Retinal pigment epithelial cell (primary cell): ENCODE measurements at regions not wholly inside any gene's neighbourhood (a gene's known extent, or its start where the extent isn't known, plus 50 kb on each side); places are given as distances from the start of the nearest gene placed in this dataset.

Experiments
- DNase-seq: peaks from one replicate; pipeline ENCODE4 v3.0.0-alpha.2; 2010; ENCODE audit warnings: low read depth
- H3K4me3 ChIP-seq: 2 replicates; pipeline ENCODE4 v1.5.1; 2011; ENCODE audit warnings: mild to moderate bottlenecking, low read length, control low read depth, moderate library complexity
- TF ChIP-seq, protein P1 (sequence below): conservative IDR thresholded peaks from 2 replicates; pipeline ENCODE4 v1.5.1; 2011; ENCODE audit warnings: low read depth, low read length, control low read depth, inconsistent platforms

DNA sequence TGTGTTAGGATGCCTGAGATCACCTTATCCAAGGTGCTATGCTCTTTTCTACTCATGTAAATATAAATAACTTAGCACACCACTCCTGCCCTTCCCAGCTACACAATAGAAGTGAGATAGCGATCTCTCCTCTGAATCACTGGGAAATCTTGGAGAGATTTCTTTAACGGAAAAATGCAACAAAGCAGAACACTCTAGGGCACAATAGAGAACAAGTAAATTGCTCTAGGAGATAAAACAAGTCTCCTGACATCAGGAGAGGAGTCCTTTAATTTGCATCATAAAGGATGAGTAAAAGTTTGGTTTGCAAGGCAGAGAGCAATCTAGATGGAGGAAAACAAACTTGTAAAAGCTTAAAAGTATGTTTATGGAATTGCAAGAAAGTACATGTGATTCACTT lies 224.1 kb downstream of the PAX3 start:
- H3K4me3 ChIP-seq, result no peak overlapping the region
- TF ChIP-seq, protein P1, sequence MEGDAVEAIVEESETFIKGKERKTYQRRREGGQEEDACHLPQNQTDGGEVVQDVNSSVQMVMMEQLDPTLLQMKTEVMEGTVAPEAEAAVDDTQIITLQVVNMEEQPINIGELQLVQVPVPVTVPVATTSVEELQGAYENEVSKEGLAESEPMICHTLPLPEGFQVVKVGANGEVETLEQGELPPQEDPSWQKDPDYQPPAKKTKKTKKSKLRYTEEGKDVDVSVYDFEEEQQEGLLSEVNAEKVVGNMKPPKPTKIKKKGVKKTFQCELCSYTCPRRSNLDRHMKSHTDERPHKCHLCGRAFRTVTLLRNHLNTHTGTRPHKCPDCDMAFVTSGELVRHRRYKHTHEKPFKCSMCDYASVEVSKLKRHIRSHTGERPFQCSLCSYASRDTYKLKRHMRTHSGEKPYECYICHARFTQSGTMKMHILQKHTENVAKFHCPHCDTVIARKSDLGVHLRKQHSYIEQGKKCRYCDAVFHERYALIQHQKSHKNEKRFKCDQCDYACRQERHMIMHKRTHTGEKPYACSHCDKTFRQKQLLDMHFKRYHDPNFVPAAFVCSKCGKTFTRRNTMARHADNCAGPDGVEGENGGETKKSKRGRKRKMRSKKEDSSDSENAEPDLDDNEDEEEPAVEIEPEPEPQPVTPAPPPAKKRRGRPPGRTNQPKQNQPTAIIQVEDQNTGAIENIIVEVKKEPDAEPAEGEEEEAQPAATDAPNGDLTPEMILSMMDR, result no peak

DNA sequence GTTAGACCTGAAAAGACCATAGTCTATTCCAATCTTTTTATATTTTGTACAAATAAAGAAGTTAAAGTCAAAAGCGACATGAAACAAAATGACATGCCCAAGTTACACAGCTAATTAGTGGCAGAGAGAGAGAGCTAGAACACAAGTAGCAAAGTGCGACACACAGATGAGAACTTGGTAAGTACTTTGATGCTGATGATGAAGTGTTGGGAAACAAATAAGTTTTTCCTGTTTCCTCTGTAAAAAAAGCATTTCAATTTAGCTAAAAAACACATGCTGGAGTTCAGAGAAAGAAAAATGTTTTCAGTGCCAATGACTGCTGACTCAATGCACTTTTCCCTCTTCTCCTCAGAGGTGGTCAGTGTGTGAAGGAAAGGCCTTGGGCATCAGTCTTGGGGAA lies 226.9 kb downstream of the PAX3 start:
- TF ChIP-seq, protein P1, result no peak
- no peak overlapping the region for H3K4me3 ChIP-seq
- DNase-seq, result no peak

More for the DNA sequence above, 224.1 kb downstream of the PAX3 start:
- no peak for DNase-seq

DNA sequence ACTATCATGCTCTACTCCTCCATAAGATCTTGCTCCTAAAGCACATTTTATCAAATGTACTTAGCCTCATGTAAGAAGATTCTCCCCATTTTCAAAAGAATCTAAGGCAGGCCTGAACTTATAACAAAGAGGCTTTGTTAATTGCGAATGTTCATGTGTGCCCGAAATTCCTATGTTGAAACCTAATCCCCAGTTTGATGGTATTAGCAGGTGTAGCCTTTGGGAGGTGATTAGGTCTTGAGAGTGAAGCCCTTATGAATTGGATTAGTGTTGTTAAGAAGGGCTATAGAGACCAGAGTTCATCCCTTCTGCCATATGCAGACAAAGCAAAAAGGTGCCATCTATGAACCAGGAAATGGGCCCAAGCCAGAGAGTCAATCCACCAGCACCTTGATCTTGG lies 234.5 kb downstream of the PAX3 start:
- TF ChIP-seq, protein P1, result no peak
- H3K4me3 ChIP-seq, result no peak overlapping the region
- peak; percentile 32 for DNase-seq

DNA sequence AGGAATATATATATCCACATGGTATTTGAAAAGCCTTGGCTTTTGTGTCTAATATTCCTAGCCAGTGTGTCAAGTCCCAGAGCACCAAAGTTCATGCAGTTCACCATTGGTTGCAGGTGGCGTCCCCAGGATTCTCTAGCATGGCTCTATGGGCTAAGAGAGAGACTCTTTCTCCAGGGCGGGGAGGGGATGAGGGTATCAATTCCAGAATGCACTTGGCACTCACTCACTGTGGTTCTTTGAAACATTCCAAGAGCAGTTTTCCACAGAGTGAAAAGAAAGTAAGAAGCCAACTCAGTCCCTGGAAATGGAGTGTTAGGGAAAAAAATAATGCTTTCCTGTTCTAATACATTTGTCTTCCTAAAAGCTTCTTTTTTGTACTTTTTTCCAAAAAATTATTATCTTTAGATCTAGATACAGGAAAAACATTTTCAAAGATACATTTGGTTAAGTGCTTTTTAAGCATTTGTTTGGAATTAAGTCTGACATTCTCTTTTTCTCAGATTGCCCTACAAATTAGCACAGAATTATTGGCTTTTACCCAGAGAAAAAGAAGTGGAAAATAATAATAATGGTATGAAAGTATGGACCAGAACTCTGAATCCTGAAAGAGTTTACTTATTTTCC lies 239.9 kb downstream of the PAX3 start:
- TF ChIP-seq, protein P1, result no peak
- no peak overlapping the region for H3K4me3 ChIP-seq
- DNase-seq, result no peak

DNA sequence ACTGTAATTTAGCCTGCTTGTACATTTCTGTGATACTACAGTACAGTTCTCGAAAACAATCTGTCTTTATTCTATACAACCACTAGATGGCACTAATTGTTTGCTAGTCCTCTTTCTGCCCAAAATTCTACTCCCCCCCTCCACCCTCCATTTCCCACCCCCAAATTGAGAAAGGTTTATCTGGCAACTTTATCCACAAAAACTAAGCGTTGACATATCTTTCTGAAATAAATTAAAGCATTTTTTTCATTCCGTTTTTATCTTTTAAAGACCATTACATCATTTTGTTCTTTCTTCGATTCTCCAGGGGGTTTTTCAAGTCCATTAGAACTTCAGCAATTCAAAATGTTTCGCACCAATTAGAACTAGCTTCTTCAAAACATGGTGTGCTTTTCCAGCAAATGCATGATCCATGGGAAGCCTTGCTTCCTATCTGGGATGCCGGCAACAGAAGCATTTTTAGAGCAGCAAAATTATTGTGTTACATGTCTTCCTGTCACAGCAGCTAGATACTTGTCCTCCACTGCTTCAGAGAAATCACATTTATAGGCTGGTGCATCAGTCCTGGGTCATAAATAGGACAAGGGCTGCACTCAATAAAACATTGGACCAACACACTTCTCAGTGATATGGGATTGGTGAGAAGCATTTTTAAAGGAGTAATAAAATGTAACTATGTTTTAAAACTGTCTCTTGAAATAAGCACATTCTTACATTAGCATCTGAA lies 241.3 kb downstream of the PAX3 start:
- TF ChIP-seq, protein P1, result peak; percentile 56
- no peak for DNase-seq
- H3K4me3 ChIP-seq, result no peak overlapping the region

DNA sequence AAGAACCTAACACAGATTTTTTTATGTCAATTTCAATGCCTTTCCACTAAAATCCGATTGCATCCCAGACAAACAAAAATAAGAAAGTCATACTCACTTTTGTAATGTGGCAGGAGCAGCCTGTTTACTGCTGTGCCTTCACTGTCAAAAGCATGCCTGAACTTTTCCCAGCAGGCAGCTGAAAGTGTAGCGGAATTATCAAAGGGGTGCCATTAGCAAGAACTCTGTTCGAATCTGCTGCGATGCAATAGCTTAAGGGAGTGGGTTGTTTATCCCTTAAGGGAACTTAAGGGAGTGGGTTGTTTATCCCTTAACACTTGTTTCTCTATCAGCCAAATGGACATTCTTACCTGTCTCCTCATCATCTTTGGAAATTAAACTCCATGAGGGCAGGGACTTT lies 243.5 kb downstream of the PAX3 start:
- no peak overlapping the region for H3K4me3 ChIP-seq
- TF ChIP-seq, protein P1, result no peak
- DNase-seq, result no peak

DNA sequence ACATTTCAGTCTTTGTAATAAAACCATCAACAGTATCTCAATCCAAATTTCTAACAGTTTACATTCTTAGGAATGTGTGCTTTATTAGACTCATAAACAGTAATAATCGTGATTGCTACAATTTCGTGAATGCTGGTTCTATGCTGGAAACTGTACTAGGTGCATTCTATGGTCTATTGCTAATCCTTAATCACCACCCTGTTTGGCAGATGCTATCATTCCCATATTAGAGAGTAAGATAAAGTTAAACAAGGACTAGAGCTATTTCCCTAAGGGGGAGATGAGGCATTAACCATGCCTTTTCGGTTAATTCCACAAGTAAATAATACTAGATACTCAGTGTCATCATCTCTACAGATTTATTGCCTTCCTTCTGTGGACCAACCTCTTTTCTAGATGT lies 244.0 kb downstream of the PAX3 start:
- TF ChIP-seq, protein P1, result no peak
- DNase-seq, result no peak

More for the DNA sequence above, 244.0 kb downstream of the PAX3 start:
- H3K4me3 ChIP-seq, result no peak overlapping the region
